ENCODE measurements at regions not wholly inside any gene's neighbourhood (a gene's known extent, or its start where the extent isn't known, plus 50 kb on each side); places are given as distances from the start of the nearest gene placed in this dataset.
A peak's percentile ranks its signal among the peaks of the same experiment; 100 is the strongest.

GRCh38 chr11:96508861-96509260, 119.0 kb downstream of the JRKL start:
- FAIRE-seq (no peak), DNase-seq (ENCODE audit: extremely low read depth in 1 of 4, low spot score in 3 of 4) (peak in 1 of 4 experiments; percentile 44), ATAC-seq (peak; percentile 23; the same call in 2 of the 3 replicates)
- in situ Hi-C loops (cut with MboI) (no loop called here), intact Hi-C loops (cut with micrococcal nuclease) (no loop called here)
- Histone ChIP-seq H2AFZ (ENCODE audit: low read depth, low read length) (peak overlapping the region; percentile 82), H3K9me1 (ENCODE audit: control insufficient read depth, insufficient read depth, low read length) (no peaks in the 10 kb centered on the region), H3K27ac (ENCODE audit: extremely low read depth, low read depth, low read length) (peak overlapping the region; percentile 93; the same call in 2 of the 3 replicates), H3K9ac (ENCODE audit: insufficient read depth in 1 of 2, low read depth in 2 of 2, low read length in 2 of 2) (no peak overlapping the region; a peak in 1 of 4 replicates), H3K9me3 (replicated peaks; ENCODE audit: control insufficient read depth, insufficient read depth, low read depth, low read length) (no peaks in the 10 kb centered on the region), H3K4me1 (replicated peaks in 1 of 2; ENCODE audit: control insufficient read depth in 2 of 2, insufficient read depth in 2 of 2, low read length in 2 of 2) (peaks cover 4 to 18% of the 10 kb centered on the region in 2 experiments; a peak in 4 of 5 replicates), H3K79me2 (ENCODE audit: control insufficient read depth, insufficient read depth, low read length) (peaks cover 29% of the 10 kb centered on the region), H3K4me2 (ENCODE audit: insufficient read depth, low read length) (peak overlapping the region; percentile 38; the same call in 1 of the 2 replicates), H4K20me1 (replicated peaks; ENCODE audit: control insufficient read depth, insufficient read depth, low read length) (no peaks in the 10 kb centered on the region), H3K36me3 (ENCODE audit: control insufficient read depth, insufficient read depth, low read length) (no peaks in the 10 kb centered on the region), H3K4me3 (no peak overlapping the region), H3K27me3 (ENCODE audit: control insufficient read depth in 2 of 2, insufficient read depth in 2 of 2, low read length in 2 of 2) (no peaks in the 10 kb centered on the region)
- no TSS peak for BruUV-seq (replicated peaks)
- TF ChIP-seq, protein P1, sequence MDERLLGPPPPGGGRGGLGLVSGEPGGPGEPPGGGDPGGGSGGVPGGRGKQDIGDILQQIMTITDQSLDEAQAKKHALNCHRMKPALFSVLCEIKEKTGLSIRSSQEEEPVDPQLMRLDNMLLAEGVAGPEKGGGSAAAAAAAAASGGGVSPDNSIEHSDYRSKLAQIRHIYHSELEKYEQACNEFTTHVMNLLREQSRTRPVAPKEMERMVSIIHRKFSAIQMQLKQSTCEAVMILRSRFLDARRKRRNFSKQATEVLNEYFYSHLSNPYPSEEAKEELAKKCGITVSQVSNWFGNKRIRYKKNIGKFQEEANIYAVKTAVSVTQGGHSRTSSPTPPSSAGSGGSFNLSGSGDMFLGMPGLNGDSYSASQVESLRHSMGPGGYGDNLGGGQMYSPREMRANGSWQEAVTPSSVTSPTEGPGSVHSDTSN (CRISPR knock-in tag; IDR thresholded peaks at IDR 0.05; ENCODE audit: low read depth): no peak
- TF ChIP-seq, protein P1 (tag; conservative IDR thresholded peaks at IDR 0.05; ENCODE audit: low read depth): peak; percentile 80
- TF ChIP-seq, protein P2, sequence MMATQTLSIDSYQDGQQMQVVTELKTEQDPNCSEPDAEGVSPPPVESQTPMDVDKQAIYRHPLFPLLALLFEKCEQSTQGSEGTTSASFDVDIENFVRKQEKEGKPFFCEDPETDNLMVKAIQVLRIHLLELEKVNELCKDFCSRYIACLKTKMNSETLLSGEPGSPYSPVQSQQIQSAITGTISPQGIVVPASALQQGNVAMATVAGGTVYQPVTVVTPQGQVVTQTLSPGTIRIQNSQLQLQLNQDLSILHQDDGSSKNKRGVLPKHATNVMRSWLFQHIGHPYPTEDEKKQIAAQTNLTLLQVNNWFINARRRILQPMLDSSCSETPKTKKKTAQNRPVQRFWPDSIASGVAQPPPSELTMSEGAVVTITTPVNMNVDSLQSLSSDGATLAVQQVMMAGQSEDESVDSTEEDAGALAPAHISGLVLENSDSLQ (IDR thresholded peaks at IDR 0.05): peak; percentile 90
- TF ChIP-seq ZNF699 (CRISPR knock-in tag; IDR thresholded peaks at IDR 0.05; ENCODE audit: insufficient replicate concordance) (no peak), MEIS2 (IDR thresholded peaks at IDR 0.05; ENCODE audit: partially characterized antibody) (peak; percentile 88), ZNF778 (CRISPR knock-in tag; IDR thresholded peaks at IDR 0.05) (no peak), JUN (IDR thresholded peaks at IDR 0.05; ENCODE audit: borderline replicate concordance, low read depth, low read length) (no peak), JUN (CRISPR knock-in tag; IDR thresholded peaks at IDR 0.05; ENCODE audit: borderline replicate concordance) (no peak), ZNF395 (CRISPR knock-in tag; IDR thresholded peaks at IDR 0.05) (0 out of 2 replicates have a peak, but pooled peaks have one; percentile 40)
- TF ChIP-seq, protein P3, sequence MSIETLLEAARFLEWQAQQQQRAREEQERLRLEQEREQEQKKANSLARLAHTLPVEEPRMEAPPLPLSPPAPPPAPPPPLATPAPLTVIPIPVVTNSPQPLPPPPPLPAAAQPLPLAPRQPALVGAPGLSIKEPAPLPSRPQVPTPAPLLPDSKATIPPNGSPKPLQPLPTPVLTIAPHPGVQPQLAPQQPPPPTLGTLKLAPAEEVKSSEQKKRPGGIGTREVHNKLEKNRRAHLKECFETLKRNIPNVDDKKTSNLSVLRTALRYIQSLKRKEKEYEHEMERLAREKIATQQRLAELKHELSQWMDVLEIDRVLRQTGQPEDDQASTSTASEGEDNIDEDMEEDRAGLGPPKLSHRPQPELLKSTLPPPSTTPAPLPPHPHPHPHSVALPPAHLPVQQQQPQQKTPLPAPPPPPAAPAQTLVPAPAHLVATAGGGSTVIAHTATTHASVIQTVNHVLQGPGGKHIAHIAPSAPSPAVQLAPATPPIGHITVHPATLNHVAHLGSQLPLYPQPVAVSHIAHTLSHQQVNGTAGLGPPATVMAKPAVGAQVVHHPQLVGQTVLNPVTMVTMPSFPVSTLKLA (conservative IDR thresholded peaks at IDR 0.05): no peak
- ChIA-PET CTCF (ENCODE audit: low intra/inter-chr PET ratio) (no interaction called here), POLR2A (interaction anchor here (0.7 to 1.1 kb wide), 2 partner anchors 11 to 20 kb away, joined by 3 read pairs; no protein-coding TSS in a partner anchor)
- 0% methylated on average over 2 of the region's 2 CpGs for WGBS (ENCODE audit: insufficient coverage, low coverage, missing lambda C conversion rate)

All from K562 (cell line).